Stimulated activated CD8-positive, alpha-beta memory T cell treated with anti-CD3 and anti-CD28 coated beads, Interleukin-15, amount 100 ng/mL, for 48 hours (primary cell): ENCODE measurements at regions not wholly inside any gene's neighbourhood (a gene's known extent, or its start where the extent isn't known, plus 50 kb on each side); places are given as distances from the start of the nearest gene placed in this dataset.
"Not testable (repeated sequence)": the region's sequence is repeated elsewhere in the genome, so short reads cannot be mapped to it uniquely, and the experiment has no call there.

Source experiments
- DNase-seq, 2 donors: peaks; one replicate each; pipeline ENCODE4 v3.0.0-alpha.2; 2020; ENCODE audit warnings: low read depth in 2 of 2

- no peak for DNase-seq
Observed at GRCh38 chr5:42989190-42989589, 50.9 kb downstream of the ANXA2R start.

DNA sequence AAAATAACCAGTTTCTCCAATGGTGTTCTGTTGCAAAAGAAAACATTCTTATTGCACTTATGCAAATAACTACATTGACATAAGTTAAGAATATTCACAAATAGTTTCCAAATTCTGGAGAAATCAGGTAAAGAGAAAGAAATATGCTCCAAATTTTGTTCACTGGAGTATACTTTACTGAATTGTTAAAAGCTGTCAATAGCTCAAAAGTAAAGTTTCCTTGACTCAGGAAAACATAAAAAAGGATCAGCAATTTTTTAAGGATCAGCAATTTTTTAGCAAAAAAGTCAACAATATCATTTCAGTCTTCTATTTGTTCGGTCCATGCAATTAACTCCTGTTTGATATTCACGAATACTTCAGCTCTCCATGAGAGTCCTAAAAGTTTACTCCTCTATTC, 51.6 kb downstream of the ANXA2R start:
- no peak for DNase-seq

- DNase-seq, result no peak
Observed at GRCh38 chr5:42985129-42986037, 54.7 kb downstream of the ANXA2R start.

DNA sequence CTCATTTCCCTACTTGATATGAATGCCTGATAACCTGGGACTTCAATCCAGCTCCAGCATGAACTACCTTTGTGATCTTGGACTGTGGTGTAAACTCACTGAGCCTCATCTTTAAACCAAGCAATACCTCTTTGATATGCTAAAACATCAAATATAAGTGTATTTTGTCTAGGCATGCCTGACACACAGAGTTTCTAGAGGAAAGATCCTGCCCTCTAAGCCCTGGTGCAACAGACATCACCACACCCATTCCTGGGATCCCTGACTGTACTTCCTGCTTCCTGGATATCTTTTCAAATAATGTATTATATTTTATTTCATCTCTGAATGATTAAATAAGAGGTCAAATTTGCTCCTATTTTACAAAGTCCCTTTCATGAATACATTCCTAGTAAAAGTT, 55.8 kb downstream of the ANXA2R start:
- DNase-seq, result no peak

DNA sequence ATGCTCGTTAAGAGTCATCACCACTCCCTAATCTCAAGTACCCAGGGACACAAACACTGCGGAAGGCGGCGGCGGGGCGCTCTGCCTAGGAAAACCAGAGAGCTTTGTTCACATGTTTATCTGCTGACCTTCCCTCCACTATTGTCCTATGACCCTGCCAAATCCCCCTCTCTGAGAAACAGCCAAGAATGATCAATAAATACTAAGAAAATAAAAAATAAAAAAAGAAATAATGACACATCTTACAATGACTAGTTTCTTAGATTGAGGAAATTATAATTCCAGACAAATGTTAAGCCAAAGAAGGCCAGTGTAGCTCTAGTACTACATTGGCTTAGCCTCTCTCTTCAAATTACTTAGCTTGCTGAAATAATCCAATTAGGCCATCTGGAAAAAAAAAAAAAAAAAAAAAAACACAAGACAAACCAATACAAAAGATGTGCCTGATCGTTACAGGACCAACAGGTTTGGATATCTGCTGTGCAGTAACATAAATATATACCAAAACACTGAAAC, 58.0 kb downstream of the ANXA2R start:
- DNase-seq, result no peak

DNA sequence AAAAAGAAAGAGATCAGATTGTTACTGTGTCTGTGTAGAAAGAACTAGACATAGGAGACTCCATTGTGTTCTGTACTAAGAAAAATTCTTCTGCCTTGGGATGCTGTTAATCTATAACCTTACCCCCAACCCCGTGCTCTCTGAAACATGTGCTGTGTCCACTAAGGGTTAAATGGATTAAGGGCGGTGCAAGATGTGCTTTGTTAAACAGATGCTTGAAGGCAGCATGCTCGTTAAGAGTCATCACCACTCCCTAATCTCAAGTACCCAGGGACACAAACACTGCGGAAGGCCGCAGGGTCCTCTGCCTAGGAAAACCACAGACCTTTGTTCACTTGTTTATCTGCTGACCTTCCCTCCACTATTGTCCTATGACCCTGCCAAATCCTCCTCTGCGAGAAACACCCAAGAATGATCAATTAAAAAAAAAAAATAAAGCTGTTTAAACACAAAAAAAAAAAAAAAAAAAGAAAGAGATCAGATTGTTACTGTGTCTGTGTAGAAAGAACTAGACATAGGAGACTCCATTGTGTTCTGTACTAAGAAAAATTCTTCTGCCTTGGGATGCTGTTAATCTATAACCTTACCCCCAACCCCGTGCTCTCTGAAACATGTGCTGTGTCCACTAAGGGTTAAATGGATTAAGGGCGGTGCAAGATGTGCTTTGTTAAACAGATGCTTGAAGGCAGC, 58.6 kb downstream of the ANXA2R start:
- DNase-seq, result not testable (repeated sequence)

DNA sequence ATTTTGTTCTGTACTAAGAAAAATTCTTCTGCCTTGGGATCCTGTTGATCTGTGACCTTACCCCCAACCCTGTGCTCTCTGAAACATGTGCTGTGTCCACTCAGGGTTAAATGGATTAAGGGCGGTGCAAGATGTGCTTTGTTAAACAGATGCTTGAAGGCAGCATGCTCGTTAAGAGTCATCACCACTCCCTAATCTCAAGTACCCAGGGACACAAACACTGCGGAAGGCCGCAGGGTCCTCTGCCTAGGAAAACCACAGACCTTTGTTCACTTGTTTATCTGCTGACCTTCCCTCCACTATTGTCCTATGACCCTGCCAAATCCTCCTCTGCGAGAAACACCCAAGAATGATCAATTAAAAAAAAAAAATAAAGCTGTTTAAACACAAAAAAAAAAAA, 59.1 kb downstream of the ANXA2R start:
- not testable (repeated sequence) for DNase-seq

- DNase-seq, result not testable (repeated sequence)
Observed at GRCh38 chr5:42980391-42980790, 59.7 kb downstream of the ANXA2R start.

- DNase-seq, result not testable (repeated sequence)
Observed at GRCh38 chr5:42979242-42979641, 60.9 kb downstream of the ANXA2R start.

DNA sequence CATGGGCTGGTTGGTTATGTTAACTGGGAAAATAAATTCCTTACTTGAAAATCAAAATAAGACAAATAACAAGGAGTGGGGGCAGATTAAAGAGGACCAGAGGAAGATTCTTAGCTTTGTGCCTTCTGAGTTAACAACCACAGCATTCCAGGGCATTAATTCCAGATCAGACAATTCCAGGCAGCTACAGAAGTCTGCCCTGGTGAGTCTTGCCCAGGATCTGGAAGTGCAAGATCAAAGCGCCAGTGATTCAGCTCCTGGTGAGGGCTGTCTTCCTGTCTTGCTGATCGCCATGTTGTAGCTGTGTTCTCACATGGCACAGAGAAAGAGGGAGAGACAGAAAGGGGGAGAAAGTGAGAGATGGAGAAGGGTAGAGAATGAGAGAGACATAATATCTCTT, 65.6 kb downstream of the ANXA2R start:
- DNase-seq, result no peak

- DNase-seq, result no peak
Observed at GRCh38 chr5:42970636-42971559, 69.2 kb downstream of the ANXA2R start.

DNA sequence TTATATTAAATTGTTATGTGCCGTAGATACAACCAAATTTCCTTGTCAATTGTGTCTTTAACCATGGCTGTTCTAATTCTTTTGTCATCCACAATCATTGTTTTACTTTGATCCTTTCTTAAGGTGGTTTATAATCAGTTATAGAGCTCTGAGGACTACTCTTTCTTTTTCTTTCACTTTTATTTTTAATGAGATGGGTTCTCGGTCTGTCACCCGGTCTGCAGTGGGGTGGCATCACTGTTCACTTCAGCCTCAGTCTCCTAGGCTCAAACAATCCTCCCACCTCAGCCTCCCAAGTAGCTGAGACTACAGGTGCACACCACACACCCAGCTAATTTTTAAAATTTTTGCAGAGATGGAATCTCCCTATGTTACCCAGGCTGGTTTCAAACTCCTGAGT, 74.2 kb downstream of the ANXA2R start:
- DNase-seq, result no peak

- no peak for DNase-seq
Observed at GRCh38 chr5:42963412-42963811, 76.7 kb downstream of the ANXA2R start.

DNA sequence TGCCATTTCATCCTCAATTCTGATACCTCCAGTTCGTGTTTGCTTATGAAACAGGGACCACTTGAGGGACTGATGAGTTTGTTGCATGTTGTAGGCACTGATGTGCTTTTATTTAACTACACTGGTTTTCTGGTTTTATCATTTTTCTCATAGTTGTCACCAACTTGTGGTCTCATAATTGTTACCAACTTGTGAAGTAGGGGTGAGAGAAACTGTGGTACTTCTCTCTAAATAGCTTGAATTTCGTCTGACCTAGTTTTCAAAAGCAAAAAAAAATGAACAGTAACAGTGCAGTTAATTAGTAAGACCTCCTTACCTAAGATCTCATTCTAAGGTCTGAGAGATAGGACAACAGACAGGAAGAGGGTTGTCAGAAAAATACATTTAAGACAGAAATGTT, 78.0 kb downstream of the ANXA2R start:
- no peak for DNase-seq

- DNase-seq, result no peak
Observed at GRCh38 chr5:42960506-42960905, 79.6 kb downstream of the ANXA2R start.

DNA sequence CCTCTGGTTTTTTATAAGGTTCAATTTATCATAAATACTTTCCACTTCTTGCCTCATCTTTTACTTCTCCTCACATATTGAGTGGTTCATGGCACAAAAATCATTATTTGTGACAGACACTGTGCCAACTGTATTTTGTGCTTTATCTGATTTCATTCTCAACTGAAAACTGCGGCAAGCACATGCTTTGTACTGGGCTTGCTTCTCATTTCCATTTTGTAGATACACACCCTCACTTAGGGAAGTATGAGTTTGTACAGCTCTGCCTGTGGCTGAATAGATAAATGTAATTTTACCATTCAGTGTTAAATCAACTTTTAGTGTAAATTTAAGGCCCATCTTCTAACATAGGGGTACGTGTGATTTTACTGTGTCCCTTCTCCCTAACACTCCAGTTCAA, 83.6 kb downstream of the ANXA2R start:
- DNase-seq, result no peak

DNA sequence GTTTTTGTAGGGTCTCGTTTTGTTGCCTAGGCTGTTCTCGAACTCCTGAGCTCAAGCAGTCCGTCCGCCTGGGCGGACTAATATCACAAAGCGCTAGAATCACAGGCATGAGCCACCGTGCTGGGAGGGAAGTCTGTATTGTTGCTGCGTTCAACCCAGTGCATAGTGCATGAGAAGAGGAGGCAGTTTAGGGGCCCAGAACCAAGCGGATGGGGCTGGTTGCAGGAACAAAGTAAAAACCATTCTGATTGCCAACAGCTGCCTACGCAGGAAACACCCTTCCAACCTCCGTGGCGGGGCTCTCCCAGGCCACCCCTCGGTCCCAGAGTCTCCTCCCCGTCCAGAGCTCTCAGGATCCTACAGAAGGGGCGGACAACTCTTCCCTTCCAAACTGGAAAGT, 87.1 kb downstream of the ANXA2R start:
- no peak for DNase-seq

DNA sequence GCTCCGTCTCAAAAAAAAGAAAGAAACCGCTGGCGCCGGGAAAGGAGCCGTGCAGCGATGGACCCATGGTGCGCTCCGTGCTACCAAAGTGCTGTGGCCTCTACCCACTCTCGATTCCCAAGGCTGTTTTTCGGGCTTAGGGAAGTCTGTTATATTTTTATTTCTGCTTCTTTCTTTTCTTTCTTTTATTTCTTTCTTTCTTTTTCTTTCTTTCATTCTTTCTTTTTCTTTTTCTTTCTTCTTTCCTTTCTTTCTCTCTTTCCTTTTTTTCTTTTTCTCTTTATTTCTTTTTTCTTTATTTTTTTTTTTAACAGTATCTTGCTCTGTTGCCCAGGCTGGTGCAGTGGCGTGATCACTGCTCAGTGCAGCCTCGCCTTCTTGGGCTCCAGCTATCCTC, 87.5 kb downstream of the ANXA2R start:
- no peak for DNase-seq

GRCh38 chr5:42951293-42951840, 88.8 kb downstream of the ANXA2R start:
- peak; percentile 74 to 75 for DNase-seq

DNA sequence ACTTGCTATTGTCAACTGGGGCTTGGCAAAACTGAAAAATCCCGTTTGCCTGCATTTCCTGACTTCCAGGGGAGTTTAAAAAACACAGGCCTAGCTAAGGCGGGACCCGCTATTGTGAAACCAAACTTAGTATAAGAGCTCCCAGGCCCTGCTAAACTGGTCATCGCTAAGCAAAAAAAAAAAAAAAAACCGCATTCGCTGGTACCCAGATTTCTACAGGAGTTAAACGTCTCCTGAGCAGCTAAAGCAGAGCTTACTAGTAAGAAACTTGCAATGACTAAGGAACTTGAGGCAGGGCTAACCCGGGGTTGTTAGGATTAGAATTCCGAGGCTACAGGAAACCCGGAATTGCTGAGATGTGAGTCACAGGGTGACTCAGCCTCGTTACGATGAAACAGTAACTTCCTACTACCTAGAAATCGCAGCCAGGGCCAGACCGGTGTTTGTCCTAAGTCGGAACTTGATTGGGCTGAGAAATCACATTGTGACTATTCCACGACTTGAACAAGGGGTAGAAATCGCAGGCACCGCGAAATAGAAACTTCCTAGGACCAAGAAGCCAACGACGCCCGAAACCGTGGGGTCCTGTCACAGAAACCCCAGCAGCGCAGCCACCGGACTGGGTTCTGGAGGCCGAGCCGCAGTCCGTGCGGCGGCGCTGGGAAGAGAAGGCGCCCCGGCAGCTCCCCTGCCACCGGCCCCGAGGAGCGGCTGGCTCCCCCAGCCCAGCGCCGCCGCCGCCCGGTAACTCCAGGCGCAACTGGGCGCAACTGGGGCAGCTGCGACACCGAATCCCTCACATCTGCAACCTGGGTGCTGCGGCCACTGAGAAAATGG, 89.4 kb downstream of the ANXA2R start:
- peak; percentile 58 to 69 for DNase-seq

DNA sequence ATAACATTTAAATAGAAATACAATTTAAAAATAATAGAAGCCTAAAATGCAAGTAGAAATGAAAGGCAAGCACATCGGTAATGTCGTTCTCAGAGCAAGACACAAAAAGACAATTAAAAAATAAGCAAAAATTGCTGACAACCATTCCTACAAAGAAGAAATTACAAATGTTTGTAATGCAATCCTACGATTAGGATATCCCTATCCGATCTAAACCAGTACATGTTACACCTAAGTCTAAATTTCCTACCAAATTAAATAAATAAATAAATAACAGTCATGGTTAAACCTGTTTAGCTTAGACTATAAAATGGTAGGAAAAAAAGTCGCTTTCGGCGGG, 90.0 kb downstream of the ANXA2R start:
- no peak for DNase-seq
